Heart left ventricle (tissue), 13 donors: ENCODE measurements at regions not wholly inside any gene's neighbourhood (a gene's known extent, or its start where the extent isn't known, plus 50 kb on each side); places are given as distances from the start of the nearest gene placed in this dataset.

Experiments used
- POLR2A ChIP-seq, 2 donors: fragments of 450-650 bp; IDR thresholded peaks; one replicate each; pipeline ENCODE4 v1.6.1; 2017; ENCODE audit warnings: antibody characterized with exemption in 2 of 2, mild to moderate bottlenecking in 2 of 2, moderate library complexity in 2 of 2
- TF ChIP-seq, protein P1 (sequence below), 12 donors: fragments of 200-600 bp; sonication (generic) in 4 of 12; IDR thresholded peaks; one replicate each; pipeline versions ENCODE4 v1.5.0 to v1.8.0; 2018 to 2022; ENCODE audit warnings: antibody characterized with exemption in 12 of 12, mild to moderate bottlenecking in 5 of 12
- donor health status: ischemic (EF 13 %, LVEDD 7.1; RV severe dilation, severe dysfunction).
- donor health status: DM: no; HTN: yes; CAD: no.
- donor health status: DM: no; HTN: no; CAD: no.
- donor health status: ischemic (EF 25% LVEDD 6.9; RV normal size, moderate dysfunction).
- donor health status: ischemic (EF 25% LVEDD 5.7; RV mildly dilated, moderate dysfunction).
- donor health status: ischemic (EF 35%, LVEDD 5.7; RV mildly dilated, moderate dysfunction).
- donor health status: nonischemic (EF 11% LVEDD 7.7; RV severe dilation, severe dysfunction).
- donor health status: DM: yes; HTN: yes; CAD: no.
- donor health status: PGD.
- donor health status: ischemic (EF 29% LVEDD 5.4; RV normal size, mild dysfunction).
- donor health status: nonischemic (EF 23%, LVEDD 6.1; RV moderate dilation, normal function).

DNA sequence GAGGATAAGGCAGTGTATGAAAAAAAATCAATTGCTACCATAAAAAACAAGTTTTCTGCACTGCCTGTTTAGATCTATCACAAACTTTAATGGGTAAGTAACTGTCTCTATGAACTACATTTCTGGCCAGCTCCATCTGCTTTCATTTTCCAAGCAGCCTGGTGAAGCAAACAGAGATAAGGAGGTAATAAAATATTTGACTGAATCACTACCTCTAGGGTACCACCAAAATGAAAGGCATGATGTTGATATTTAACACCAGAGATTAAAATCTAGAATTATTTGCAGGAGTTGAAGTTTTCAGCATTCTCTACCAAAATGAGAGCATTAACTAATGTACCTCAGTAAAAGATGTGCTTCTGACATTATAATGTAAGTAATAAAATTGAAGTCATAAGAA is 863.5 kb upstream of the MGAT4C start:
- TF ChIP-seq, protein P1, sequence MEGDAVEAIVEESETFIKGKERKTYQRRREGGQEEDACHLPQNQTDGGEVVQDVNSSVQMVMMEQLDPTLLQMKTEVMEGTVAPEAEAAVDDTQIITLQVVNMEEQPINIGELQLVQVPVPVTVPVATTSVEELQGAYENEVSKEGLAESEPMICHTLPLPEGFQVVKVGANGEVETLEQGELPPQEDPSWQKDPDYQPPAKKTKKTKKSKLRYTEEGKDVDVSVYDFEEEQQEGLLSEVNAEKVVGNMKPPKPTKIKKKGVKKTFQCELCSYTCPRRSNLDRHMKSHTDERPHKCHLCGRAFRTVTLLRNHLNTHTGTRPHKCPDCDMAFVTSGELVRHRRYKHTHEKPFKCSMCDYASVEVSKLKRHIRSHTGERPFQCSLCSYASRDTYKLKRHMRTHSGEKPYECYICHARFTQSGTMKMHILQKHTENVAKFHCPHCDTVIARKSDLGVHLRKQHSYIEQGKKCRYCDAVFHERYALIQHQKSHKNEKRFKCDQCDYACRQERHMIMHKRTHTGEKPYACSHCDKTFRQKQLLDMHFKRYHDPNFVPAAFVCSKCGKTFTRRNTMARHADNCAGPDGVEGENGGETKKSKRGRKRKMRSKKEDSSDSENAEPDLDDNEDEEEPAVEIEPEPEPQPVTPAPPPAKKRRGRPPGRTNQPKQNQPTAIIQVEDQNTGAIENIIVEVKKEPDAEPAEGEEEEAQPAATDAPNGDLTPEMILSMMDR (IDR thresholded peaks at IDR 0.05) = no peak
- TF ChIP-seq POLR2A (IDR thresholded peaks at IDR 0.05) = no peak
